ENCODE measurements at regions not wholly inside any gene's neighbourhood (a gene's known extent, or its start where the extent isn't known, plus 50 kb on each side); places are given as distances from the start of the nearest gene placed in this dataset.

- no peak for TF ChIP-seq CTCF (IDR thresholded peaks at IDR 0.05; ENCODE audit: borderline replicate concordance, extremely low read depth, low read length, poor library complexity, severe bottlenecking)
- TF ChIP-seq EZH2 (IDR thresholded peaks at IDR 0.05; ENCODE audit: borderline replicate concordance, low read depth, low read length, severe bottlenecking): no peak
Measured at GRCh38 chr2:123696021-123696420, 329.1 kb upstream of the CNTNAP5 start.

Measured in DND-41 (cell line).